Putamen (tissue), 1 donor: ENCODE measurements at regions not wholly inside any gene's neighbourhood (a gene's known extent, or its start where the extent isn't known, plus 50 kb on each side); places are given as distances from the start of the nearest gene placed in this dataset.
"Not testable (repeated sequence)": the region's sequence is repeated elsewhere in the genome, so short reads cannot be mapped to it uniquely, and the experiment has no call there.

ENCODE experiments used
- DNase-seq: peaks from one replicate; pipeline ENCODE4 v3.0.0-alpha.2; 2016; ENCODE audit warnings: low spot score

DNA sequence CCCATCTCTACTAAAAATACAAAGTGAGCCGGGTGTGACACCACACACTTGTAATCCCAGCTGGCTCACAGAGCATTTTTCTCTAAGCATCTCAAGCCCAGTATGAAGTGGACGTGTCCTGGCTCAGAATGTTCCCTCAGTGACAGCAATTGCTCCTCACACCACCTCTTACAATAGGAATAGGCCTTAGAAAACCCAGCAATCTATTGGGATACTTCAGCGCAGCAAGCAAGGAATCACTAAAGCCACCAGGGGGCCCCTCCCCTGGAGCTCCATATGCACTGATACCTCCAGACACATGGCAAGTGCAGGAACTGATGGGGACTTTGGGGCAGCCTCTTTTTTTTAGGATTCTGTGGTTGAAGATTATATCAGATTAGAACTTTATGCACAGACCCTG, 82.5 kb upstream of the GOLGA6L6 start:
- not testable (repeated sequence) for DNase-seq

DNA sequence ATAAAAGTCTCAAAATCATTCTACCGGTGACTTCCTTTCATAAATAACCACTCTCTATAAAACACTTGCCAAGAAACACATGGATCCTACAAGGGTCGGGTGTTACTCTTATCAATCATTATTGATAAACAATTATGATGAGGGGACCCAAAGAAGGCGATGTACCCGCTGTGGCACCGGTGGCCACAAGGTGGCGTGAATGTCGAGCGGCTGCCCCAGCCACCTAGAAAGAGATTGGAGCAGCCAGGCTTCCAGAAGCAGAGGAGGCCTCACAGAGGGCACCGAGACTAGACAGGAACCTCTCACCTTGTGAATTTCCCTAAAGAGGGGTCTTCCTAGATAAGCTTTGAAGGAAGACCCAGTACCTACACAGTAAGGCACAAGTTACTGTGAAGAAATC, 80.5 kb upstream of the GOLGA6L6 start:
- DNase-seq, result not testable (repeated sequence)

DNA sequence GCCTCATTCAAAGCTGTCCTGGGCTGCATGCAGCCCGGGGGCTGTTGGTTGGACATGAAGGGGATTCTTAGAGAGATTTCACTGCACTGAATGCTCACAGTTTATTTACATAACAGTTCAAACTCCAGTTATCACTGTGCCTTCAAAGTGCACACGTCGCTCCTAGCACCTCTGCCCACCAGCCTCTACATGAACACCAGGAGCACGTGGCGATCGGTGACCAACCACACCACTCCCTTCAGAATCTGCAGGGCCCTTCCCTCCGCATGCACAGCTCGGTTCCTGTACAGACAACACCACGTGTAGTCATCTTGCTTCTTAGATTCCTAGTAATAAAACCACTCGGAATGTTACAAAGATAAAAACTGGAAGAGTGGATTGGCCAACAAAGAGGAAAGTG, 72.9 kb upstream of the GOLGA6L6 start:
- DNase-seq, result not testable (repeated sequence)

DNA sequence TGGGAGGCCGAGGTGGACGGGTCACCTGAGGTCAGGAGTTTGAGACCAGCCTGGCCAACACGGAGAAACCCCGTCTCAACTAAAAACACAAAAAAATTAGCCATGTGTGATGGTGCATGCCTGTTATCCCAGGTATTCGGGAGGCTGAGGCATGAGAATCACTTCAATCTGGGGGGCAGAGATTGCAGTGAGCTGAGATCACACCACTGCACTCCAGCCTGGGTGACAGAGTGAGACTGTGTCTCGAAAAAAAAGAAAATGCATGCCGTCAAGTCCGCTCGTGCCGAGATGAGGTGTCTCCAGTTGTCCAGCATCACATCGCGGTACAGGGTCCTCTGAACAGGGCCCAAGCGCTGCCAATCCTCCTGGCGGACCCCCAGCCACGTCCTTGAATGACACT, 71.2 kb upstream of the GOLGA6L6 start:
- not testable (repeated sequence) for DNase-seq

DNA sequence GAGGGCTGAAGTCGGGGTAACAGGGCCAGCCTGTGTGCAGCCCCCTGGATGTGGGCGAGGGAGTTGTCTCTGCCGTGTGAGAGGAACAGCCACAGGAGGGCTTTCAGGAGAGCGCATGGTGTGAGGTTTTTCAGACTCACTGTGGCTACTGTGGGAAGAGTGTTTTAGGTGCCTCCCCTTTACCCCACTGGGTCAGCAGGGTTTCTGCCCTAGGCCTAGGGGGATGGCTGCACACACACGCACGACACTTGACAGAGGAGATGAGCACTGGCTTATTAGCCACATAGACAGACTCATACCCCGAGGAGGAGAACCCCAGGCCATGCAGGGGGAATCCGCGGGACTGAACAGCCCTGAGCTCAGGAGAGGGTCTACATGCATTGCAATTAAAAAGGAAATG, 70.8 kb upstream of the GOLGA6L6 start:
- not testable (repeated sequence) for DNase-seq

DNA sequence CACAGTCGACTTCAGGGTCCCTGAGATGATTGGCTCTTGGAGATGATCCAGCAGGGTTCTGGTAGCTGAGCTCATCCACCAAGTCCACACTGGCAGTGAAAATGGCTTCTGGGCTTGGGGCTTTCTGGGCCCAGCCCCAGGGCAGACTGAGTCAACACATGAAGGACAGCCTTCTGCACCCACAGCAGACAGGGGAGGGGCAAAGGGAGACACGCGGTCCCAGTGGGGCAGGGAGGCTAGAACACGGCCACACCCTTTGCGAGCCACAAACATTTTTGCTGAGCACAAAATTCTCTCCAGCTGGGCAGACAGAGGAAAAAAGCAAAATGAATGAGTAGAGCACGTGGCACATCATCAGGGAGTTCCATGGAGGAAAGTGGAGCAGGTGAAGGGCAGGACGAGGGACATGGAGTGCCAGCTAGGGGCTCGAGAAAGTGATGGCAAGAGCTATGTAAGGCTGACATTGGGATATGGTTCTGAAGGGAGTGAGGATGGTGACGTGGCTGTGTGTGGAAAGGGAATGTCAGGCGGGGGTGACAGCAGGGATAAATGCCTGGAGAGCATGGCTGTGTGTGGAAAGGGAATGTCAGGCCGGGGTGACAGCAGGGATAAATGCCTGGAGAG, 70.2 kb upstream of the GOLGA6L6 start:
- DNase-seq, result not testable (repeated sequence)

DNA sequence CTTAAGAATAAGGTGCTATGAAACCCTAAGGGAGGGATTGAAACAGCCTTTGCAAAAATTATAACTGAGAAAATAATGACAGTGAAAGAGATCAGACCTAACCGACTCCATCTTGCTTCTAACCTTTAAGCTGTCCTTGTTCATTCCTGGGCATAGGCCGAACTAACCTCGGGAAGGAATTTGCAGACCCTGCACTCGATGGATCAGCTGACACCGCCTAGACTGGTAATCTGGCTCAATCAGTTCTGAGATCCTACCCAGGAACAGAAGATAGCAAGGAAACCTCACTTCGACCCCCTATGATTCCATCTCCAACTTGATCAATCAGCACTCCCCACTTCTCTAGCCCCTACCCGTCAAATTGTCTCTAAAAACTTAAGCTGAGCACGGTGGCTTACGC, 66.6 kb upstream of the GOLGA6L6 start:
- DNase-seq, result not testable (repeated sequence)

DNA sequence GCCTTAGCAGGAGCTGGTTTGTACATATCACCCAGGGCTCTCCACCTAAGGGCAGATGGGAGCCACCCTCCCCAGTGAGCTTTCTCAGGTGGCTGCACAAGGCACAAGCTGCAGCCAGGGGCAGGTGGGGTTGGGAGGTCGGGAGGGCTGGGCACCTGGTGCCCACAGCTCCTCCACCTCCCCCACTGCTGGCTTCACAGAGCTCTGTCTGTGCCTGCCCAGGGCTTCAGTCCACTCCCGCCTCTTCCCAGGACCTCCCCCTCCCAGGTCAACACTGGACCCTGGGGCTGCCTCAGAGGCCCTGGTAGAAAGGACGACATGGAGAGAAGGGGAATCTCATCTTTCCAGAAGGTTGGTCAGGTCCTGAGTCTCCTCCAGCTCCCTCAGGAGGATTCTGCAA, 55.6 kb upstream of the GOLGA6L6 start:
- DNase-seq, result not testable (repeated sequence)

DNA sequence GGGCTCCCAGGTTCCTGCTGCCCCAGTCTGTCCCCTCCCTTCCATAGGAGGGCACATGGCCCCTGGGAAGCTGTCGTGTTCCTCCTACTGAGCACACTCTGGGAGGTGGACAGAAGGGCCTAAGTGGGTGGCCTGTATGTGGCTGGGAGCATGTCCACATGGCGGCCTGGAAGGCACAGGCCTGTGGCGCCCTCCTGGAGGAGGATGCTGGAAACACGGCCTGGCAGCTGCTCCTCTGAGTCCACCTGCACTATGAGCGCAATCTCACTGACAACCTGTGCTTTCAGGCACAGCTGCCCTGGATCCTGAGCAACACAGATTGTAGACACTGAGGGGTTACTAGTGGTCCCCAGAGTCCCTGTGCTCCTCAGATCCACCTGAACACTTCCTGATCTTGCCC, 52.6 kb upstream of the GOLGA6L6 start:
- DNase-seq, result not testable (repeated sequence)

DNA sequence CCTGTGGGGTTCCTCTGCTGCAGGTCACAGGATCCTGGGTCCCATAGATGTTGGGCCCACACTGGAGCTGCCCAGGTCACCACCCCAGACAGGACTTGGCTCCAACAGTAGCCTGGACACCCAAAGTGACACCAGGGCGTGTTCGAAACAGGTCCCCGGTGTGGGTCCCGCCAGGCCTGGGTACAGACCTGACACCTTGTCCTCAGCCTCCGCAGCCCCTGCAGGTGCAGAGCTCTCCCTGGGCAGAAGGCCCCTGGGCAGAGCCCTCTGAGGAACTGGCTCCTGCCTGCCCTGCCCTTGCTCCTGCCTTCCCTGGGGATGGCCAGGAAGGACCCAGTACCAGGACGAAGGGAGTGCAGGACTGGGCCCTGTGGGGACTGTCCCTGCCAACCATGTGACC, 50.3 kb upstream of the GOLGA6L6 start:
- not testable (repeated sequence) for DNase-seq
